KBM-7 (cell line): ENCODE measurements at regions not wholly inside any gene's neighbourhood (a gene's known extent, or its start where the extent isn't known, plus 50 kb on each side); places are given as distances from the start of the nearest gene placed in this dataset.

ENCODE experiments used
- DNase-seq: peaks from one replicate; pipeline ENCODE4 v3.0.0-alpha.2; 2015
- in situ Hi-C: fragments of 300-500 bp; cut with MboI; formaldehyde crosslinking; loops from 2 replicates; pipeline ENCODE4 v1.14.3; 2020; ENCODE audit warnings: low sequenced_read_pairs, low pct_unique_long_range_greater_than_20kb, mixed read lengths

DNA sequence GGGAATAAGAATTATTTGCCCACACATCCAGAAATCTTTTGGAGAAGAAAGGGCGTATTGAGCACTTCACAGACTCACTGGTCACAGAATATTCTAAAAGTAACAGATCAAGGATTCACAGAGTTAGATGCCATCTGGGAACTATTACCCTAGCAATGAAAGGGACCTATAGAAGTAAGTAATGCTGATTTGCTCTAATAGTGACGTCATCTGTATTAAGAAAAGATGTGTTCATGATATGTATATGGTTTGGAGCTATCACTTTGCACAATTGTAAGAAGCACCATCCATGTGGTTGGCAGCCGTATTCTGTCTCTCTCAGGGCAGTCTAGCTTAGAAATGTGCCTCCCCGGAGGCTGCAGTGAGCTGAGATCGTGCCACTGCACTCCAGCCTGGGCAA, 52.8 kb upstream of the SV2C start:
- DNase-seq = no peak
- in situ Hi-C loops = no loop called here

- no peak for DNase-seq
- in situ Hi-C loops = no loop called here
Observed at GRCh38 chr5:76029739-76030138, 53.4 kb upstream of the SV2C start.

DNA sequence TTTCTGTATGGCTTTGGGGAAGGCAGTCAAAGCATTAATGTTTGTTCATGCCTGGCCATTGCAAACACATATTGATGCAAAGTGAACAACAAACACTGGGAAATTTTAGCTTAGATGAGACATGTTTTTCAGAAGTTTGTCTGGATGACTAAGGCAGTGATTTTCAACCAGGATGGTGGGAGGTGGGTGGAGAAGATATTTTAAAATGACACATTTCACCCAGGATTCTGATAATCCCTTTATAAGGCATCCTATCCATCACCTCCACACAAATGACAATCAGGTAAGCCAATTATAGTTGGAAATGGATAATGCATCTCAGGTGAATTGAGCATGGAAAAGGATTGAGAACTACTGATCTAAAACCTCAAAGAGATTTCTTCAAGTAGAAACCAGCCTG, 57.4 kb upstream of the SV2C start:
- in situ Hi-C loops = no loop called here
- DNase-seq = no peak

- in situ Hi-C loops = no loop called here
- DNase-seq = no peak
Observed at GRCh38 chr5:76025069-76025468, 58.1 kb upstream of the SV2C start.

DNA sequence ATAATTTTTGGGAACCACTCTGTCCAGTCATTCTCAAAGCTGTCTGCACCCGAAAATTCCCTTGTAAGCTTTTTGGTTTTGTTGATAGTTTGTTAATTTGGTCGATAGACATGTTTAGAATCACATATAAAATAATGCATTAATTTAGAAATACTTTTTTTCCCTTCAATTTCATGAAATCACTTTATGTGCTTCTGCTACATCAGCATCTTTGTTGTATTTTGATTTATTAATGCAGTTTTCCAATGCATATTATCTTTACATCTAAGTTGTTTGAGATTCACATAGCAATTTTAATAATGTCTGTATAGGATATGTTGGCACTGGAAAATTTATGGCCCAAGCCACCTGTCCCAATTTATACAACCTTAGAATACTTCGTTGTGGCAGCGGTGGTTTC, 60.6 kb upstream of the SV2C start:
- in situ Hi-C loops = no loop called here
- no peak for DNase-seq

DNA sequence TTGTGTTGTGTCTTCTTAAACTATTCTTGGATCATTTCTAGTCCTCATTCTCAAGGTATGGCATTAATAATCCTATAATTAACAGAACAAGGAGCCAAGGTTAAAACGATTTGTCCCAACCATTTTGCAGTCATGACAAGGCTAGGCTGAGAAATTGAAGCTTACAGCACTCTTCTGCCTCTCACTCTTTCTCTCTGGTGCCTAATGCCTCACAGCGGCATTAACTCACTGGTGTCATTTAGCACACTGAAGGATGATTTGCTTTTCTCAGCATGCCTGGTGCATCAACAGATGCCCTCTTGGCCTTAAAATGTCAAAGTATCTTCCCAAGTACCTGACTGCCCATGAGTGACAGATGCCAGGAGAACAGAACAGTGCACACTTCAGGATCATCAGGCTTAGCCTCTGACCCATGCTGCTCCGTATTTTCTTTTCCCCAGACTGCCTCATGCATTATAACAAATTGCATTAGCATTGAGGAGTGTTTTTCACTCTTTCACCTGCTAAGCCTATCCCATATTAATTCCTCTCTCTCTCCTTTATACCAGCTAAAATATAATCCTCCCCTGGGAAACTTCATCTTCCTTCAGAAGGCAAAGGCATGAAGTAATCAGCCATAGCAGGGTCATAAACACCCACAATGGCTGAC, 61.1 kb upstream of the SV2C start:
- no peak for DNase-seq
- in situ Hi-C loops = no loop called here

- in situ Hi-C loops = no loop called here
- no peak for DNase-seq
Observed at GRCh38 chr5:76016258-76016657, 66.9 kb upstream of the SV2C start.

GRCh38 chr5:76014005-76014404, 69.2 kb upstream of the SV2C start:
- DNase-seq = no peak
- in situ Hi-C loops = no loop called here

GRCh38 chr5:76007904-76008303, 75.3 kb upstream of the SV2C start:
- in situ Hi-C loops = no loop called here
- DNase-seq = no peak

DNA sequence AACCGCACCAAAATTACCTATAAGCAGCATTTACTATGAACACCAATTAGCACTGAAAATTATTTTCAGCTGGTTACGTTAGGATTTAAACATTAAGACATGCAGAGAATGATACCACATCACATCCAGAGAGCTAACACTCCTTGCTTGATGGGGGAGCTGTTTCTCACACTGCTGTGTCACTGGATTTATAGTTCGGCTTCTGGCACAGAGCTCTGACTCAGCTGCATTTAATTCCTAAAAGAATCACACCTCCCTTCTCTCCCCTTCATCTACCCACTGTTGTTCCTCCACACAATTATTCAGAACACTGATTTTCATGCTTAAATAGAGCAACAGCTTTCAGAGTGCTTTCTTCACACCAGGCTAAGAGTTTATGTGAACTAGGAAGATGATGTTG, 82.6 kb upstream of the SV2C start:
- in situ Hi-C loops = no loop called here
- DNase-seq = no peak

DNA sequence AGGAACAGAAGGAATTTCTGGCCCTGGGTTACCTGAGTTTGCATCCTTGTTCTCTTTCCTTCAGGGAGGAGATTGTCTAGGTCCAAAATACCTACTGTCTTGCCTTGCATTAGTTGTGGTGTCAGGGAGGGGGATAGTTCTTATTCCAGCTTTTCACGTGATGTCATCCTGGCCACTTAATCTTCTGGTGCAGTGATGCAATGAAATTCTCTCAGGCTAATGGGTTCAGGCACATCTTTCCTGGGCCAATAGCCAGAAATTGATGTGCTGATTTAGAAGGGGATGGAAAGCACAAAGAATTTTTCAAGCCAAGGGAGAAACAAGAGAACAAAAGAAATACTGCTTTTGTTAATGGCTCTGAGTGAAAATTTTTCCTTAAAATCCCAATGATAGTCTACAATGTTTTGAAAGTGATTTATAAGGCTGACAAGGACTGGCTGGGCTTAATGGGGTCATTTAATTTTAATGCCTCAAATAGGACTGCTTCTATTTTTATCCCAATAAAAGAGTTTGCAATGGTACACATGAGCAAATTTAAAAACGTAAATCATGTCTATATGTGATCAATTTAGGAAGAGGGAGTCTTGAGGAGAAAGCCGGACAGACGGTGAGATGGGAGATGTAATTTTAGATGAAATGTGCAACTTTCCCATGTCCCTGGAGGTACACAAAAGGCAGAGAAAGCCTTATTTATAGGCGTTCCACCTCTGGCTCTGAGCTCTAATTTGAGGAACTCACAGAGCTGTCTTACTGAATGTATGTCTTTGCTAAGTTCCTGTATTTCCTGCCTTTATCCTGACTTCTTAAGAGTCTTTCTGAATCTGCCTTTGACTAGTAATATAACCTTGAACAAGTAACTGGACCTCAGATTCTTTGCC, 89.3 kb upstream of the SV2C start:
- in situ Hi-C loops = no loop called here
- DNase-seq = no peak

DNA sequence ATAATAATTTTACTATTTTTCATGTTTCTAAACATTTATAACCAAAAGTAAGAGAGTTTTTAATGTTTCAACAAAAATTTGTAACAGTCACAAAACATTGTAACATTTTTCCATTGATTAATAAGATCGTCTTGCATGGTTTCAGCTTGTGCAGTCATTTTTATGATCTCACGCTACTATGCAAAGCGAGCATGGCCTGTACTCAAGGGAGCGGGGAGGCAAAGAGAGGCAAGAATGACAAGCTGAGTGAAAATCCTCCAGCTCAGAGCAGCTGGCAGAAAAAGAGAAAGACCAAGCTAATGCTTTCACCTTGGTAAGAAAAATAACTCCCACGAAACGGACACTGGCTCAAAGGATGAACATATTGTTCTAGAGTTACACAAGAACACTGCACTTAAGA, 90.0 kb upstream of the SV2C start:
- no peak for DNase-seq
- in situ Hi-C loops = no loop called here

GRCh38 chr5:75992753-75993152, 90.4 kb upstream of the SV2C start:
- in situ Hi-C loops = no loop called here
- no peak for DNase-seq

- in situ Hi-C loops = no loop called here
- DNase-seq = no peak
Observed at GRCh38 chr5:75985077-75985476, 98.1 kb upstream of the SV2C start.

DNA sequence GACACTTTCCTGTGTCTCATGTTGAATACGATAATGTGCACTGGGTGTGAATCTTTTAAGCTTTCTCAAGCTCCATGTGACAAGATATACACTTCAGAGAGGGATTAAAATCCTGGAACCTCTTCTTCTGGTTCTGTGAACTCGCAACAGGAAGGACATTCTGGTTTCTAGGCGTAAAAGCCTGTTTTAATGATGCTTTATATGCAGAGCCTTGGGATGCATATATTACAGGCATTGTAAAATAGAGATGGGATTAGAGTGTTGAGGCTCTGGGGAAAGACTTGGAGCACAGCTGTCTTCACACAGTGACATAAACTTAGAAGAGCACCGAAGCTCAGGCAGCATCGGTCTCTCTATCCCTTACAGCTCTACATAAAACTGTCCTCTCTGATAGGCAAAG, 107.7 kb upstream of the SV2C start:
- in situ Hi-C loops = no loop called here
- no peak for DNase-seq

DNA sequence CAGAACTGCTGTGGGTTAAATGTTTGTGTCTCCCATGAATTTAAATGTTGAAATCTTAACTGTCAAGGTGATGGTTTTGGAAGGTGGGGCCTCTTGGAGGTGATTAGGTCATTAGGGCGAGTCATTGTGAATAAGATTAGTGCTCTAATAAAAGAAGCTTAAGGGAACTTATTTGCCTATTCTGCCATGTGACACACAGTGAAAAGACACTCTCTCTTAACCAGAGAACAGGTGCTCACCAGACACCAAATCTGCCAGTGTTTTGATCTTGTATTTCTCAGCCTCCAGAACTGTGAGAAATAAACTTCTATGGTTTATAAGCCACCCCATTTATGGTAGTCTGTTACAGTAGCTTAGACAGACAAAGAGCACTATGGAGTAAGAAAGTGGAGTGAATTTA, 117.9 kb upstream of the SV2C start:
- no peak for DNase-seq
- in situ Hi-C loops = no loop called here

DNA sequence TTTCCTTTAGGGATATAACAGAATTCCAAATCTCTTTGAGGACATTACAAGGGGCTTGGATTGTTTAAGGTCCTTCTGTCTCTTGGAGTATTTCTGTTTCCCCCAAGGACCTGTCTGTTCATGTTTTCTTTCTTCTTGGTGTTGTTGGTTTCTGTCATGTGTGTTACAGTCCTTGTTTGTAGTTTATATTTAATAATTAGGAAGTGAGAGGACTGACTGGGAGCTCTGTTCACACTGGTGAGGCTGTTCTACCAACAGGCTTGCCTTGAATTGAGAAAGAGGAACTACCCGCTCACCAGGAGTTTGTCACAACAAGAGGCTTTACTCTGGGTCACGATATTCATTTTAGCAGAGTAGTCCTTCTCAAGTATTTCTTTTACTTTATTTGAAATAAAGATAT, 119.2 kb upstream of the SV2C start:
- in situ Hi-C loops = no loop called here
- peak; percentile 9 for DNase-seq

DNA sequence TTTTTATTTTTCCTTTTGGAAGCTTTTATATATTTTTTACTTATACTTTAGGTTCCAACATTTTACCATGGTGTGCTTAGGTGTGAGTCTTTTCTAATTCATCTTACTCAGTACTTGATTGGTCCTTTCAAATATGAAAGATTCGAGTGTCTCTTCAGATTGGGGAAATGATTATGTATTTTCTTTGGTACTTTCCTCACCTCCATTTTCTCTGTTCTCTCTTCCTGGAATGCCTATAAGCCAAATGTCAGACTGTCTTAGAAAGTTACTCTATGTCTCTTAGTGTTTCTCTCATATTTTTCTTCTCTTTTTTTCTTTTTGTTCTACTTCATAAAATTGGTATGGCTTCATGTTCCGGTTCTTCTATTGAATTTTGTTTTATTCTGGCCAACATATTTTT, 119.6 kb upstream of the SV2C start:
- in situ Hi-C loops = no loop called here
- DNase-seq = no peak

DNA sequence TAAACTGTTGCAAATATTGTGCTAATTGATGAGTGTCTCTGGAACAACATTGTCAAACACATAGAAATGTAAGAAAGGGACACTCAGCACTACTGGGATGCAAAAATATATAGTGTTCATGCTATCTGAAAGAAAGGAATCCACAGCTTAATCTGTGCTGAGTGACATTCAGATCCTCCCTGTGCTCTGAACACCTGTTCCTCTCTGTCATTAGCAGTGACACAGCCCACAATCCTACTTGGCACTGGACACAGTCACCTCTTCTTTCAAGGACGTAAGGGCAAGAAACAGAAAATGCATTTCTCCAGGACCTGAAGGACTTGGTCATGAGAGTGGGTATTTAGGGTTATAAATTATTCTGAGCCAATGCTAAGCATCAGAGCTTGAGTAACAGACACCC, 121.4 kb upstream of the SV2C start:
- in situ Hi-C loops = no loop called here
- DNase-seq = no peak

DNA sequence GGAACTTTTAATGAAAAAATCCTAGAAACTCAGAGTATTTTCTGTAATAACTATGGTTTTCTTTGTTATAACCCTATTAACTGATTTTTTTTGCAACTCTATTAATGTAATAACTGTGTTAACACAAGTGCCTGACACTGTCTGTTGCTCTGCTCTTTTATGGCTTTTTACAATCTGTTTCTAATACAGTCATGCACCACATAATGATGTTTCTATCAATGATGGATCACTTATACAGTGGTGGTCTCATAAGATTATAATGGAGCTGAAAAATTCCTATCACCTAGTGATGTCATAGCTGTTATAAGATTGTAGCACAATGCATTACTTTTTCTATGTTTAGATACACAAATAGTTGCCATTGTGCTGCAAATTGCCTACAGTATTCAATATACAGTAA, 123.1 kb upstream of the SV2C start:
- DNase-seq = no peak
- in situ Hi-C loops = no loop called here

DNA sequence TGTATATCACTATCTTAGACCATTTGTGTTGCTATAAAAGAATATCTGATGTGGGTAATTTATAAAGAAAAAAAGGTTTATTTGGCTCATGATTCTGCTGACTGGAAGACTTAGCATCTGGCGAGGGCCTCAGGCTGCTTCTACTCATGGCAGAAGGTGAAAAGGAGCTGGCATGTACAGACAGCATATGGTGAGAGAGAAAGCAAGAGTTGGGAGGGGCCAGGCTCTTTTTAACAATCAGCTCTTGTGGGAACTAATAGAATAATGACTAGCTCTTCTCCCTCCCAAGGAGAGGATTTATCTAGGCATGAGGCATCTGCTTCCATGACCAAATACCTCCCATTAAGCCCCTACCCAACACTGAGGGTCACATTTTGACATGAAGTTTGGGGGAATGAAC, 130.2 kb upstream of the SV2C start:
- in situ Hi-C loops = no loop called here
- DNase-seq = no peak
